OCI-LY3 (cell line): ENCODE measurements at regions not wholly inside any gene's neighbourhood (a gene's known extent, or its start where the extent isn't known, plus 50 kb on each side); places are given as distances from the start of the nearest gene placed in this dataset.

Source experiments
- EZH2phosphoT487 ChIP-seq: fragments of 200-600 bp; shearing (Covaris generic); IDR thresholded peaks from 2 replicates; pipeline ENCODE4 v1.6.1; 2018; ENCODE audit warnings: antibody characterized with exemption, mixed run types, low read depth
- TF ChIP-seq, protein P1 (sequence below): fragments of 200-600, 300-600 bp; sonication (generic); IDR thresholded peaks from 2 replicates; pipeline ENCODE4 v1.5.1; 2014; ENCODE audit warnings: antibody characterized with exemption, low read length, low read depth

DNA sequence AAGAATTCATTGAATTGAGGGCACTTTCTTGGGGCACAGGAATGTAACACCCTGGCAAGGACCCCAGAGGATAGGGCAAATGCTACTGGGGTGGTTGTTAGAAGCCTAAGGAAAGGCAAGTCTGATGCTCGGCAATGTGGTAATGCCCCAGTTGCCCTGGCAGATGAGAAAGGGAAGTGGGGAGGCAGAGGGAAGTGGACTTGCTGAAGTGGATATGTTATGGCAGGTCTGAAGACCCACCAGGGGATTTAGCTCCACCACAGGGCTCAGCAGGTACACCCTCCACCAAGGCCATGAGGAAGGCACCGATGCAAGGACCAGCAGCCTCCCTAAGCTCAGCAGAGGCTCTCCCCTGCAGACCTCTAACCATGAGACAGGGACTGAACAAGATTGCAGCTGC, 184.8 kb downstream of the IRX5 start:
- TF ChIP-seq, protein P1, sequence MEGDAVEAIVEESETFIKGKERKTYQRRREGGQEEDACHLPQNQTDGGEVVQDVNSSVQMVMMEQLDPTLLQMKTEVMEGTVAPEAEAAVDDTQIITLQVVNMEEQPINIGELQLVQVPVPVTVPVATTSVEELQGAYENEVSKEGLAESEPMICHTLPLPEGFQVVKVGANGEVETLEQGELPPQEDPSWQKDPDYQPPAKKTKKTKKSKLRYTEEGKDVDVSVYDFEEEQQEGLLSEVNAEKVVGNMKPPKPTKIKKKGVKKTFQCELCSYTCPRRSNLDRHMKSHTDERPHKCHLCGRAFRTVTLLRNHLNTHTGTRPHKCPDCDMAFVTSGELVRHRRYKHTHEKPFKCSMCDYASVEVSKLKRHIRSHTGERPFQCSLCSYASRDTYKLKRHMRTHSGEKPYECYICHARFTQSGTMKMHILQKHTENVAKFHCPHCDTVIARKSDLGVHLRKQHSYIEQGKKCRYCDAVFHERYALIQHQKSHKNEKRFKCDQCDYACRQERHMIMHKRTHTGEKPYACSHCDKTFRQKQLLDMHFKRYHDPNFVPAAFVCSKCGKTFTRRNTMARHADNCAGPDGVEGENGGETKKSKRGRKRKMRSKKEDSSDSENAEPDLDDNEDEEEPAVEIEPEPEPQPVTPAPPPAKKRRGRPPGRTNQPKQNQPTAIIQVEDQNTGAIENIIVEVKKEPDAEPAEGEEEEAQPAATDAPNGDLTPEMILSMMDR: no peak
- TF ChIP-seq EZH2phosphoT487: no peak
